A673 (cell line): ENCODE measurements at regions not wholly inside any gene's neighbourhood (a gene's known extent, or its start where the extent isn't known, plus 50 kb on each side); places are given as distances from the start of the nearest gene placed in this dataset.

ENCODE experiments used
- EZH2 ChIP-seq: fragments of 200-600 bp; sonication (generic); IDR thresholded peaks from 2 replicates; pipeline ENCODE4 v1.6.1; 2017; ENCODE audit warnings: borderline replicate concordance, low read depth, mild to moderate bottlenecking, mixed read lengths, antibody characterized with exemption, low read length; ENCODE audit not compliant: poor library complexity, severe bottlenecking
- TF ChIP-seq, protein P1 (sequence below): fragments of 300-800, 200-600 bp; sonication (generic); conservative IDR thresholded peaks from 2 replicates; pipeline ENCODE4 v1.5.1; 2017; ENCODE audit warnings: low read depth, mild to moderate bottlenecking, antibody characterized with exemption, low read length, moderate library complexity, mixed read lengths

DNA sequence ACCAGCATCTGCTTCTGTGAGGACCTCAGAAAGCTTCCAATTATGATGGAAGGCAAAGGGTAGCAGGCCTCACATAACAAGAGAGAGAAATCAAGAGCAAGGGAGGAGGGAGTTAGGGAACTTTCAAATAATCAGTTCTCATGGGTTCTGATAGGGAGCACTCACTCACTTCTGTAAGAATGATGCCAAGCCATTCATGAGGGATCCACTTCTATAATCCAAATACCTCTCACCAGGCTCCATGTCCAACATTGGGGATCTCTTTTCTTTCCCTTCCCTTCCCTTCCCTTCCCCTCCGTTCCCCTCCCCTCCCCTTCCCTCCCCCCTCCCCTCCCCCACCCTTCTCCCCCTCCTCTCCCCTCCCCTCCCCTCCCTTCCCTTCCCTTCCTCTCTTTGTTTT lies 884.6 kb upstream of the GHITM start:
- TF ChIP-seq, protein P1, sequence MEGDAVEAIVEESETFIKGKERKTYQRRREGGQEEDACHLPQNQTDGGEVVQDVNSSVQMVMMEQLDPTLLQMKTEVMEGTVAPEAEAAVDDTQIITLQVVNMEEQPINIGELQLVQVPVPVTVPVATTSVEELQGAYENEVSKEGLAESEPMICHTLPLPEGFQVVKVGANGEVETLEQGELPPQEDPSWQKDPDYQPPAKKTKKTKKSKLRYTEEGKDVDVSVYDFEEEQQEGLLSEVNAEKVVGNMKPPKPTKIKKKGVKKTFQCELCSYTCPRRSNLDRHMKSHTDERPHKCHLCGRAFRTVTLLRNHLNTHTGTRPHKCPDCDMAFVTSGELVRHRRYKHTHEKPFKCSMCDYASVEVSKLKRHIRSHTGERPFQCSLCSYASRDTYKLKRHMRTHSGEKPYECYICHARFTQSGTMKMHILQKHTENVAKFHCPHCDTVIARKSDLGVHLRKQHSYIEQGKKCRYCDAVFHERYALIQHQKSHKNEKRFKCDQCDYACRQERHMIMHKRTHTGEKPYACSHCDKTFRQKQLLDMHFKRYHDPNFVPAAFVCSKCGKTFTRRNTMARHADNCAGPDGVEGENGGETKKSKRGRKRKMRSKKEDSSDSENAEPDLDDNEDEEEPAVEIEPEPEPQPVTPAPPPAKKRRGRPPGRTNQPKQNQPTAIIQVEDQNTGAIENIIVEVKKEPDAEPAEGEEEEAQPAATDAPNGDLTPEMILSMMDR, result no peak
- no peak for TF ChIP-seq EZH2
